Transverse colon (tissue), 4 donors: ENCODE measurements at regions not wholly inside any gene's neighbourhood (a gene's known extent, or its start where the extent isn't known, plus 50 kb on each side); places are given as distances from the start of the nearest gene placed in this dataset.

Source experiments
- DNase-seq: peaks from one replicate; pipeline ENCODE4 v3.0.0-alpha.2; 2019
- H3K27ac ChIP-seq, 4 donors: fragments of 200-600 bp; sonication (generic); 2 replicates each; pipeline ENCODE4 v1.5.1; 2016 to 2018; ENCODE audit warnings: inconsistent platforms in 4 of 4
- H3K27me3 ChIP-seq: fragments of 200-600 bp; sonication (generic); 2 replicates; pipeline ENCODE4 v1.5.1; 2017; ENCODE audit warnings: inconsistent platforms
- H3K36me3 ChIP-seq, 4 donors: fragments of 200-600 bp; sonication (generic); 2 replicates each; pipeline ENCODE4 v1.5.1; 2017 to 2019; ENCODE audit warnings: inconsistent platforms in 4 of 4
- H3K4me1 ChIP-seq, 4 donors: fragments of 200-600 bp; sonication (generic); 2 replicates each; pipeline ENCODE4 v1.5.1; 2017 to 2020; ENCODE audit warnings: inconsistent platforms in 4 of 4
- H3K4me3 ChIP-seq, 4 donors: fragments of 200-600 bp; sonication (generic); 1 replicate in 1 of 4; 2 replicates in 3 of 4; pipeline versions ENCODE4 v1.5.1 to v1.6.1; 2017 to 2019; ENCODE audit warnings: inconsistent platforms in 4 of 4
- H3K9me3 ChIP-seq, 2 donors: fragments of 200-600 bp; sonication (generic); 2 replicates each; pipeline ENCODE4 v1.5.1; 2017 to 2019; ENCODE audit warnings: inconsistent platforms in 2 of 2
- EP300 ChIP-seq: sonication (generic); formaldehyde crosslinking; IDR thresholded peaks from one replicate; pipeline ENCODE4 v1.6.1; 2017; ENCODE audit warnings: antibody characterized with exemption, low read depth
- POLR2A ChIP-seq: fragments of 450-650 bp; IDR thresholded peaks from one replicate; pipeline ENCODE4 v1.6.1; 2016; ENCODE audit warnings: antibody characterized with exemption, mild to moderate bottlenecking, moderate library complexity
- POLR2AphosphoS5 ChIP-seq, 3 donors: sonication (generic); formaldehyde crosslinking; IDR thresholded peaks; one replicate each; pipeline ENCODE4 v1.6.1; 2016; ENCODE audit warnings: antibody characterized with exemption in 3 of 3
- WGBS, 2 donors: methylation state at CpG; one replicate each; pipeline ENCODE4 v1.1.5; 2018; ENCODE audit warnings: low coverage in 1 of 2; 5-methylcytosine and 5-hydroxymethylcytosine counted together
- in situ Hi-C, 4 donors: fragments of 200-750 bp; cut with MboI; loops; one replicate each; pipeline versions ENCODE4 v1.15.0 to v1.15.1; 2017; ENCODE audit warnings: low sequenced_read_pairs in 3 of 4, low pct_ligation_motif_present in 1 of 4, low pct_unique_long_range_greater_than_20kb in 1 of 4
- intact Hi-C: fragments of 100-400 bp; cut with DNase I; formaldehyde crosslinking; loops from one replicate; pipeline ENCODE4 v1.15.1; 2023; ENCODE audit warnings: low total_unique reads
- TF ChIP-seq, protein P1 (sequence below), 5 experiments: fragments of 200-600 bp in 3 of 5; fragments of 450-650 bp in 2 of 5; sonication (generic) in 3 of 5; IDR thresholded peaks; 1 replicate in 2 of 5; 2 replicates in 3 of 5; pipeline ENCODE4 v1.5.1; 2016 to 2017; ENCODE audit warnings: antibody characterized with exemption in 5 of 5, inconsistent platforms in 3 of 5, mild to moderate bottlenecking in 2 of 5, moderate library complexity in 1 of 5

GRCh38 chr4:104912518-104912917, 234.2 kb upstream of the TET2 start:
- Histone ChIP-seq H3K4me1 (no peaks in the 10 kb centered on the region), H3K36me3 (no peaks in the 10 kb centered on the region), H3K27me3 (no peaks in the 10 kb centered on the region), H3K9me3 (no peaks in the 10 kb centered on the region), H3K27ac (no peak overlapping the region), H3K4me3 (no peak overlapping the region)
- in situ Hi-C loops (no loop called here), intact Hi-C loops (no loop called here)
- no peak for DNase-seq
- WGBS, 2 donors, result 50 to 88% methylated on average over 1 of the region's 1 CpG
- TF ChIP-seq POLR2A (no peak), EP300 (no peak), POLR2AphosphoS5 (IDR thresholded peaks at IDR 0.05) (no peak)
- TF ChIP-seq, protein P1, sequence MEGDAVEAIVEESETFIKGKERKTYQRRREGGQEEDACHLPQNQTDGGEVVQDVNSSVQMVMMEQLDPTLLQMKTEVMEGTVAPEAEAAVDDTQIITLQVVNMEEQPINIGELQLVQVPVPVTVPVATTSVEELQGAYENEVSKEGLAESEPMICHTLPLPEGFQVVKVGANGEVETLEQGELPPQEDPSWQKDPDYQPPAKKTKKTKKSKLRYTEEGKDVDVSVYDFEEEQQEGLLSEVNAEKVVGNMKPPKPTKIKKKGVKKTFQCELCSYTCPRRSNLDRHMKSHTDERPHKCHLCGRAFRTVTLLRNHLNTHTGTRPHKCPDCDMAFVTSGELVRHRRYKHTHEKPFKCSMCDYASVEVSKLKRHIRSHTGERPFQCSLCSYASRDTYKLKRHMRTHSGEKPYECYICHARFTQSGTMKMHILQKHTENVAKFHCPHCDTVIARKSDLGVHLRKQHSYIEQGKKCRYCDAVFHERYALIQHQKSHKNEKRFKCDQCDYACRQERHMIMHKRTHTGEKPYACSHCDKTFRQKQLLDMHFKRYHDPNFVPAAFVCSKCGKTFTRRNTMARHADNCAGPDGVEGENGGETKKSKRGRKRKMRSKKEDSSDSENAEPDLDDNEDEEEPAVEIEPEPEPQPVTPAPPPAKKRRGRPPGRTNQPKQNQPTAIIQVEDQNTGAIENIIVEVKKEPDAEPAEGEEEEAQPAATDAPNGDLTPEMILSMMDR (IDR thresholded peaks at IDR 0.05), result no peak

GRCh38 chr4:104915373-104915772, 231.3 kb upstream of the TET2 start:
- no peaks in the 10 kb centered on the region for H3K36me3 ChIP-seq
- no peaks in the 10 kb centered on the region for H3K4me1 ChIP-seq
- WGBS, 2 donors, result 87 to 92% methylated on average over 3 of the region's 3 CpGs
- TF ChIP-seq EP300, result no peak
- TF ChIP-seq, protein P1 (IDR thresholded peaks at IDR 0.05), result no peak
- no peaks in the 10 kb centered on the region for H3K27me3 ChIP-seq
- intact Hi-C loops (no loop called here), in situ Hi-C loops (no loop called here)
- H3K27ac ChIP-seq, result no peak overlapping the region
- no peaks in the 10 kb centered on the region for H3K9me3 ChIP-seq
- H3K4me3 ChIP-seq, result no peak overlapping the region
- no peak for DNase-seq

GRCh38 chr4:104915864-104916263, 230.8 kb upstream of the TET2 start:
- Histone ChIP-seq H3K27ac (no peak overlapping the region), H3K9me3 (no peaks in the 10 kb centered on the region), H3K4me3 (no peak overlapping the region), H3K4me1 (no peaks in the 10 kb centered on the region), H3K27me3 (no peaks in the 10 kb centered on the region), H3K36me3 (no peaks in the 10 kb centered on the region)
- TF ChIP-seq EP300 (no peak), POLR2A (no peak), POLR2AphosphoS5 (IDR thresholded peaks at IDR 0.05) (no peak)
- TF ChIP-seq, protein P1 (IDR thresholded peaks at IDR 0.05), result no peak
- WGBS, 2 donors, result 56 to 59% methylated on average over 3 of the region's 3 CpGs
- DNase-seq, result no peak
- intact Hi-C loops (no loop called here), in situ Hi-C loops (no loop called here)

DNA sequence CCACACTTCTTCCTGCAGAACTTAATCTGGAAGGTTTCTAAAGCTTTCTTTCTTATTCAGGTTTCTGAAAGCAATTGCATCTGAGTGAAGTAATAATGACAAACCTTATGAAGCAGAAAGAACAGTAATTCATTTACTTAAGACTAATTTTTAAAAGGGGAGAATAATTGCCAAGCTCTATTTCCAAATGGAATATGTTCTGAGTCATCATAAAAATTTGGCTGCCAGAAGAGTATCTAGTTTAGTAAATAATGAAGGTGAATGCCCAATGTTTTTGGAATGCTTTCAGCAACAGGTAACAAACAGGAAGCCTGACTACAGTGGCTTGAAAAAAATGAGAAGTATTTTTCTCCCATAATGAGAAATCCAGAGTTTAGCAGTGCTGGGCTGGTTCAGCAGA, 227.3 kb upstream of the TET2 start:
- H3K36me3 ChIP-seq, result no peaks in the 10 kb centered on the region
- no peaks in the 10 kb centered on the region for H3K4me1 ChIP-seq
- H3K27ac ChIP-seq, result no peak overlapping the region
- intact Hi-C loops, result no loop called here
- no peaks in the 10 kb centered on the region for H3K27me3 ChIP-seq
- no peak overlapping the region for H3K4me3 ChIP-seq
- TF ChIP-seq POLR2AphosphoS5 (IDR thresholded peaks at IDR 0.05) (no peak), POLR2A (no peak), EP300 (no peak)
- TF ChIP-seq, protein P1 (IDR thresholded peaks at IDR 0.05), result no peak
- in situ Hi-C loops, result no loop called here
- no peaks in the 10 kb centered on the region for H3K9me3 ChIP-seq
- no peak for DNase-seq
